ENCODE measurements at regions not wholly inside any gene's neighbourhood (a gene's known extent, or its start where the extent isn't known, plus 50 kb on each side); places are given as distances from the start of the nearest gene placed in this dataset.

GRCh38 chr1:232447125-232447524 lies 182.8 kb downstream of the SIPA1L2 start:
- TF ChIP-seq EZH2 (IDR thresholded peaks at IDR 0.05; ENCODE audit: low read depth, low read length, severe bottlenecking) (no peak), POLR2A (IDR thresholded peaks at IDR 0.05; ENCODE audit: control extremely low read depth in 1 of 2, low read depth in 2 of 2, low read length in 2 of 2) (no peak), POLR2AphosphoS5 (IDR thresholded peaks at IDR 0.05; ENCODE audit: low read depth, low read length) (no peak), CEBPB (IDR thresholded peaks at IDR 0.05; ENCODE audit: low read depth, low read length) (no peak), EP300 (IDR thresholded peaks at IDR 0.05; ENCODE audit: borderline replicate concordance in 1 of 2, low read depth in 2 of 2, low read length in 2 of 2) (no peak), KDM1A (IDR thresholded peaks at IDR 0.05; ENCODE audit: borderline replicate concordance, low read length) (no peak), NANOG (IDR thresholded peaks at IDR 0.05; ENCODE audit: insufficient read depth, low read depth, low read length, poor library complexity, severe bottlenecking) (no peak), CTCF (IDR thresholded peaks at IDR 0.05; ENCODE audit: control extremely low read depth in 1 of 3, insufficient read depth in 1 of 3, low read depth in 1 of 3, low read length in 3 of 3) (no peak), BRCA1 (IDR thresholded peaks at IDR 0.05; ENCODE audit: low read depth, low read length) (no peak), SIN3A (conservative IDR thresholded peaks at IDR 0.05 in 1 of 2, IDR thresholded peaks at IDR 0.05 in 1 of 2; ENCODE audit: low read depth in 1 of 2, low read length in 2 of 2) (no peak), ATF3 (IDR thresholded peaks at IDR 0.05; ENCODE audit: insufficient read depth, low read depth, low read length) (no peak), GABPA (IDR thresholded peaks at IDR 0.05; ENCODE audit: borderline replicate concordance, insufficient read depth, low read length) (no peak), RBBP5 (IDR thresholded peaks at IDR 0.05; ENCODE audit: borderline replicate concordance, low read depth, low read length) (no peak)

Data from H1 (cell line).